ENCODE measurements at regions not wholly inside any gene's neighbourhood (a gene's known extent, or its start where the extent isn't known, plus 50 kb on each side); places are given as distances from the start of the nearest gene placed in this dataset.

- TF ChIP-seq ZNF462 (CRISPR knock-in tag; IDR thresholded peaks at IDR 0.05) (no peak), JUNB (IDR thresholded peaks at IDR 0.05; ENCODE audit: unreplicated experiment) (no peak), ZNF114 (CRISPR knock-in tag; IDR thresholded peaks at IDR 0.05) (no peak)
Observed at GRCh38 chr10:58044072-58044471, 223.6 kb downstream of the IPMK start (continued).

- TF ChIP-seq CREB1 (CRISPR knock-in tag; IDR thresholded peaks at IDR 0.05; ENCODE audit: low read depth), result no peak
- TF ChIP-seq CTCF (conservative IDR thresholded peaks at IDR 0.05; ENCODE audit: low read depth in 2 of 2), result no peak
- no peak for TF ChIP-seq NANOG (IDR thresholded peaks at IDR 0.05; ENCODE audit: borderline replicate concordance)
- DNase-seq (ENCODE audit: low spot score) (no peak), ATAC-seq (no peak)
Observed at GRCh38 chr10:58041901-58042300, 225.8 kb downstream of the IPMK start.

More at GRCh38 chr10:58041901-58042300, 225.8 kb downstream of the IPMK start:
- Histone ChIP-seq H3K4me2 (no peak overlapping the region), H3F3A (replicated peaks; ENCODE audit: low read depth) (no peaks in the 10 kb centered on the region), H3K4me1 (ENCODE audit: insufficient read depth) (no peaks in the 10 kb centered on the region), H3K79me2 (replicated peaks; ENCODE audit: insufficient read depth) (no peaks in the 10 kb centered on the region), H3K4me3 (no peak overlapping the region), H3K27me3 (ENCODE audit: insufficient read depth) (no peaks in the 10 kb centered on the region), H2AFZ (no peak overlapping the region), H3K9me2 (ENCODE audit: insufficient read depth) (peaks cover 9% of the 10 kb centered on the region; the same call in 1 of the 2 replicates), H4K20me1 (replicated peaks; ENCODE audit: insufficient read depth) (no peaks in the 10 kb centered on the region), H3K36me3 (ENCODE audit: insufficient read depth) (no peaks in the 10 kb centered on the region; the same call in 1 of the 2 replicates), H3K27ac (ENCODE audit: low read depth) (no peak overlapping the region)
- 0 out of 3 replicates have a peak, but pooled peaks cover 7% of the 10 kb centered on the region for H3K36me3 Mint-ChIP-seq (ENCODE audit: low read depth)
- H3K27ac Mint-ChIP-seq, result no peak overlapping the region
- no peaks in the 10 kb centered on the region; the same call in 2 of the 3 replicates for H3K4me1 Mint-ChIP-seq
- no peaks in the 10 kb centered on the region for H3K27me3 Mint-ChIP-seq (ENCODE audit: insufficient read depth, low read depth, poor library complexity)
- H3K9me3 Mint-ChIP-seq, result peaks cover 11% of the 10 kb centered on the region; the same call in 2 of the 3 replicates
- no peak overlapping the region for H3K4me3 Mint-ChIP-seq
